Neural progenitor cell (in vitro differentiated cells): ENCODE measurements at regions not wholly inside any gene's neighbourhood (a gene's known extent, or its start where the extent isn't known, plus 50 kb on each side); places are given as distances from the start of the nearest gene placed in this dataset.

ENCODE experiments used
- CTCF ChIP-seq: fragments of 200-600 bp; sonication (generic); IDR thresholded peaks from 2 replicates; pipeline ENCODE4 v1.5.1; 2017; ENCODE audit warnings: antibody characterized with exemption, mild to moderate bottlenecking
- EZH2 ChIP-seq: fragments of 200-600 bp; sonication (generic); IDR thresholded peaks from 2 replicates; pipeline ENCODE4 v1.6.1; 2017; ENCODE audit warnings: antibody characterized with exemption, mild to moderate bottlenecking, moderate library complexity
- EZH2phosphoT487 ChIP-seq: fragments of 200-600 bp; sonication (generic); IDR thresholded peaks from 2 replicates; pipeline ENCODE4 v1.6.1; 2017; ENCODE audit warnings: antibody characterized with exemption

- no peak for TF ChIP-seq CTCF
- TF ChIP-seq EZH2phosphoT487: no peak
- TF ChIP-seq EZH2: no peak
Observed at GRCh38 chr22:47457509-47458300, 695.3 kb downstream of the TBC1D22A start.
